Activated gamma-delta T cell treated with anti-CD3 and anti-CD28 coated beads, Interleukin-2, amount 50 U/mL, for 16 hours (primary cell): ENCODE measurements at regions not wholly inside any gene's neighbourhood (a gene's known extent, or its start where the extent isn't known, plus 50 kb on each side); places are given as distances from the start of the nearest gene placed in this dataset.

Experiments
- DNase-seq: peaks from one replicate; pipeline ENCODE4 v3.0.0-alpha.2; 2020; ENCODE audit warnings: low read depth

GRCh38 chr16:65668064-65668595 is 546.3 kb upstream of the CDH11 start:
- no peak for DNase-seq

- DNase-seq = no peak
Observed at GRCh38 chr16:65667011-65667578, 545.2 kb upstream of the CDH11 start.

- DNase-seq = no peak
Observed at GRCh38 chr16:65666132-65666941, 544.5 kb upstream of the CDH11 start.

DNA sequence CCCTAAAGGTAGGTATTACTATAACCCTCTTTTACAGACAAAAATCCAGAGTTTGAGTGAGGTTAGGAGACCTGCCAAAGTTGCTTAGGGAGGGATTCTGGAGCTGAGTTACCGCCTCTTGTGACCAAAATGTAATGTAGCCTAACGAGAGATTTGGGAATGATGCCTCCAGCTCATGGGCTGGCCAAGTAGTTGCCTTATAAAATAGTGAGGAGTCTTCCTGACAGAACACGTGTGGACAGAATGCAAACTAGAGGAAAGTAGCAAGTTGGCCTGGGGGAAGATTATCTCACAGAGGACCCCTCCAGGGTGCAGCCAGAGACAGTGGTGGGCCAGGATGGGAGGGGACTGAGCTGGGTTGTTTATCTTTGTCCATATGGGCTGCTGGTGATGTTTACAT is 543.7 kb upstream of the CDH11 start:
- DNase-seq = no peak

DNA sequence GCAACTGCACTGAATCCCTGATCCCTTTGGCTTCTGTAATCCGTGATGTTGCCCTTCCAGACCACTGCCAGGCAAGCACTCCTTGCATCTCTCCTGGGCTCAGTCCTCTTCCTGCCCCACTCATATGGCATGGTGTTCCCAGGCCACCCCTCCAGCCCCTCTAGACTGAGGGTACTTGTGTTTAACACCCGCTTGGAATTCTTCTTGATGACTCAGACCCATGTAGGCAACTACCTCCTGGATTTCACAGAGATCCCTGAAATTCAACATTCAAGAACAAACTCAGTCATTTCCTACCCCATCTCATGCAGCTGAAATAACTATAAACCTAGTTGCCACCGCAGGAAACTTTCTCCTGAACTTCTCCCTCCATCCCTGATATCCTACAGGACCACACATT is 541.9 kb upstream of the CDH11 start:
- no peak for DNase-seq

DNA sequence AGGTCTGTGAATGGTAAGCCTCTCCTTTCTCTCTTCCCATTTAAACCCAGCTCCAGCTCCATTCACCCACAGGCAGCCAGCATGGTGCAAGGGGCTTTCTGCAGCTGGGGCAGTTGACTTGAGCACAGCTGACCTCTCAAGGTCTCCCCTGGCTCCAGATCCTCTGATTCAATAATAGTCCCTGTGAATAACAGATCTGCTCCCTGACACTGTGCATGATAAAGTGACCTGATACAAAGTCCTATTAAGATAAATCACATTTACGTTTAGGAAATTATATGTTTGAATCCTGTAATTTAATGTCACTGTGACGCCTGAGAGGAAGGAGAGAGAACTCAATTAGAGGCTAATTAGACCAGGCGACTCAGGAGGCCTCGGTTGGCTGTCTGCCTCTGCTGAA is 540.4 kb upstream of the CDH11 start:
- DNase-seq = no peak

DNA sequence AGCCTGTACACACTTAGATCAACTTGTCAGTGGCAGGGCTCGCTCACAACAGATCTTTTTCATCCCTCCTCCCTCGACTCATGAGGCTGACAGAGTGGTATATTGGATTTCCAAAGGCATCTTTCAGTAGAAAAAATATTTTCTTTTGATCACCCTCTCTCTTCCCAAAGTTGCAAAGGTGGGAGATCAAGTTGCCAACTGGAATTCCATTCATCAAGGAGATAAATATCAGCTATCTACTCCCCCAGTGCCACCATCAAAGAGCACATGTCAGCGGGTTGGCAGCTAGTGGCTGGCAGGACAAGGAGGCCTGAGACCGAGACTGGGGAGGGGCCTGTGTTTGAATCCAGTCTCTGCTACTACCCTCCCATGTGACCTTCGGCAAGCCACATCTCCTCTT is 539.7 kb upstream of the CDH11 start:
- no peak for DNase-seq

GRCh38 chr16:65660390-65660789 is 538.5 kb upstream of the CDH11 start:
- no peak for DNase-seq

GRCh38 chr16:65659758-65660157 is 537.9 kb upstream of the CDH11 start:
- no peak for DNase-seq

GRCh38 chr16:65658787-65659220 is 536.9 kb upstream of the CDH11 start:
- DNase-seq = no peak

DNA sequence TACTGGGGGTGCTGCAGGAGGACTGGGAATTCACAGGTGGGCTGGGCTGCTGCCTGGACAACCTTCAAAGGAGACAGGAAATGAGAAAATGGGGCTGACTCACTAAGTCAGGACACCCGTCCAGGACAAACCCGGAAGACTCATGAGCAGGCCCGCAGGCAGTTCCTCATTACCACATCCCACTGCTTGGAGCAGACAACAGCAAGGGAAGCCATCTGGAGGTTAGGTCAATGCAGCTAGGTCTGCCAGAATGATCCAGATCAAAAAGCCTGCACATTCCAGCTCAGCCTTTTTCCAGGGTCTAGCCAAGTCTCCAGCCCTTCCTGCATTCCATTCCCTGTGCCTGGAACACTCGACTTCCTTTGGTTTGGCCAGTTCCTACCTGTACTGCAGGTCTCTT is 536.5 kb upstream of the CDH11 start:
- no peak for DNase-seq

GRCh38 chr16:65657556-65657955 is 535.7 kb upstream of the CDH11 start:
- DNase-seq = no peak

DNA sequence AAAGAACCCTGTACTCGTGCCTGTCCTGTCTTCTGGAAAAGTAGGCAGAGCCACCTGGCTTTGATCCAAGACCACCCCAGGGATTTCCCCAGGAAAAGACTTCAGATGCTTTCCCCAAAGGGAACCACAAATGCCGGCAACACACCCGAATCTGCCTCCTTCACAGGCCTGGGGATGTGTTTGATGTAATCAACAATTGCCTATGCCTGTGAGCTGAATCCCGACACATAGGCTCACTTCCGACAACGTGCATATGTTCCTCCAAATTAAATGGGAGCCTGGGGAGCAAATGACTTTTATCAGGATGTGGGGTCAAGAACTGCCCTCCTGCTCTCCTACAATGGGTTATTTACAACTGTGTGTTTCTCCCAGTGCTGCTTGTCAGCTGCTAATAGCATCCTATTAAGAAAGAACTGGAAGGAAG is 535.2 kb upstream of the CDH11 start:
- DNase-seq = no peak

DNA sequence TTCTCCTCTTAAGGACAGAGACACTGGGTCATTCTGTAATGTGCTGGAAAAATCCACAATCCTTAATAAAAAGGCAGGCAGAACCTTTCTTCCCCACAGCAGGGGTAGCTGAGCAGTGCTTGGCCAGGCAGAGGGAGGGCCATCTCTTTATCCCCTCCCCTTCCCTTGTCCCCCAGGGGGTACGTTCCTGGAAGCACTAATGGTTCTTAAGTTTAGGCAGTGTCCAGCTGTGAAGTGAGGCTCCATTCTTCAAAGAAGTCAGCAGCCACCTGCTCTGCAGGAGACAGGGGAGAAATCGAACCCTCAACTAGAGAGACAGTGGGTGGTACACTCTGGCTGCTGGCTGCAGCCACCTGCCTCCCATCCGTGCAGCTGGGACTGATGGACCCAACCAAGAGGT is 533.9 kb upstream of the CDH11 start:
- no peak for DNase-seq

DNA sequence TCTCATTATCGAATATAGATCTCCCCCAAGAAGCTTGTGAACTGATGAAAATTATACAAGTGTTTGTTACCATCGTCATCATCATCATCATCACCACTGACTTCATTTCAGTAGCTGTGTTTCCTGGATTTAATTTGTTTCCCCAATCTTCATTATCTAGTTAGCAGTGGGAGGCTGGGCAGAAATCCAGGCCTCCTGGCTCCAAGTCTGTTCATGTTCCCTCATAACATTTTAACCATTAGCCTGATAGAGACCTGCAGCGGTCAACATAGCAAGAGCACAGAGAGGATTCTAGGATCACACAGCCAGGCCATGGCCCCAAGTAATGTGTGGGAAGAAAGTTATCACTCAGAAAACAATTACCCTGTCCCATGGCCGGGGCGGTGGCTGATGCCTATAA is 526.2 kb upstream of the CDH11 start:
- no peak for DNase-seq

DNA sequence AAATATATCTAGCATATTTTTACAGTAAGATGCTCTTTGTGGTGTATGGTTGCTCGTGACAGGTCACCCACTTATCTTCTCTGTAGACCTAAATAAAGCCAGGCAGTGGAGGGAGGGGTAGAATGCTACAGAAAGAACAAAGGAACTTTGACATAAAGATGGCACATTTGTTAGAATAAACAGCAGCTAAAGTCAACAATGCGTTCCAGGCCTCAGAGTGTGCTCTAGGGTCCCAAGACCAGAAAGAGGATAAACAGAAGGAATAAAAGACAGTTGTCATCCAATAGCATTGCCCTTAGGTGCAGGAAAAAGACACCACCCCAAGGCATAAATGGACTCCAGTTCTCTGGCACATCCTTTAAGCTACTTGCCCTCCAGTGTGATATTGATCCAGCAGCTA is 523.0 kb upstream of the CDH11 start:
- DNase-seq = no peak

DNA sequence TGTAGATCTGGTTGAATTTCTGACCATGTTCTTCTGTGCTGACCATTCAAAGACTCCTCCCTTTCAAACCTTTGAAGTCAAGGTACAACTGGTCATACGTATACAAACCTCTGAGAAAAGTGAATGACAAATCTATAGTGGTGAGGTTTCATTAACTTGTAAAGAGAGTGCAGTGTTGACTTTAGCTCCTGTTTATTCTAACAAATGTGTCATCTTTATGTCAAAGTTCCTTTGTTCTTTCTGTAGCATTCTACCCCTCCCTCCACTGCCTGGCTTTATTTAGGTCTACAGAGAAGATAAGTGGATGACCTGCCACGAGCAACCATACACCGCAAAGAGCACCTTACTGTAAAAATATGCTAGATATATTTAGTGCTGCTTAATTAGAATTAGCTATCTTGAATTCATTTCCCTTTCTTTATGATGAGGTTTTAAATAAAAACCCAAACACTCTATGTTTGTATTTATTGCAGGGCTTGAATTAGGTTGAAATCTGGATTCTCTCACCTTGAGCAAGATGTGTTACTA is 520.0 kb upstream of the CDH11 start:
- no peak for DNase-seq

GRCh38 chr16:65641049-65641761 is 519.3 kb upstream of the CDH11 start:
- no peak for DNase-seq

DNA sequence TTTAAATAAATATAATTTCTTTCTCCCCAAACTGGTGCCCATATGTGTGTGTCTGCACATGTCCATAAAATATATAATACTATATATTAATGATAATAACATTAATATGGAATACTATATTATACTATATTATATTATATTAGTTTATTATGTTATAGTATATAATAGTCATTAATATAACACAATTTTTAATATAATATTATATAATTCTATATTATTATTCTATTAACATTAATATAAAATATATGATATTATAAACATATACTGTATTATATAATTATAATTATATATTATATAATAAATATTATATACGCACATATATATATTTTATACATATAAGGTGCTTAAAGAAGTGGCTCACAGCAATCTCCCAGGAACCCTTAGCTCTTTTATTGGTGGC is 513.0 kb upstream of the CDH11 start:
- DNase-seq = no peak

DNA sequence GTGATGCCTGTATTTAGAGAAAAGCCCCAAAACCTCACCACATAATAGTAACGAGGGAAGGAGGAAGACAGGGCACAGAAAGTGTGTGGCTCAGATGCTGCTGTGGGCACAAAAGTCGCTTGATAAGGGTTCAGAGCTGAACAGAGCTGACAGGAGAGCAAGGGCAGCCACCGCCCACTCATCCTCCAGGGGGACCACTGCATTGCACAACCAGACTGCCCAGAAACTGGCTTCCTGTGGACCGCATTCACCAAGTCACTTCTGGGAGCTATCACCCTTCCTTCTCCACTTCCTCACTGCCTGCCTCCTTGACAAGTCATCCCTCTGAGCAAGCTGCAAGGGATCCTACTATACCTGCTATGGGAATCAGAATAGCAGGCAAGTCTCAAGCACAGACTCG is 512.4 kb upstream of the CDH11 start:
- no peak for DNase-seq

- no peak for DNase-seq
Observed at GRCh38 chr16:65624666-65625065, 502.8 kb upstream of the CDH11 start.

- DNase-seq = no peak
Observed at GRCh38 chr16:65624229-65624628, 502.4 kb upstream of the CDH11 start.

DNA sequence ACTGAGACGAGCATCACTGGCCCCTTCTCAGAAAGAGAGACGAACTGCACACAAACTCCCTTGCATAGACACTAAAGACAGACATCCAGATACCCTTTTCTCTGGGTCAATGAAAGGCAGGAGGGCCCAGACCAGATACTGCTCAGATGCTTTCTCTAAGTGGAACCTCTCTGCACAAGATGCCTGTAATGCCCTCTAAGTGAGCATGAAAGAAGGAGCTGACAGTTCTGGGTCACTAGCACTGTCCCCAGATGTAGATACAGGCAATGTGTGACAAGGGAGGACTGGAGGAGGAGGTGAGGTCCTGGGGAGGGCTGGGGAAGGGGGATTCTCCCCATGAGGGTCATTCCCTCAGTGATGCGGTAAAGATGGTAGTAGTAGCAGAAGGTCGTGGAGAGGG is 501.0 kb upstream of the CDH11 start:
- no peak for DNase-seq
